ENCODE measurements at regions not wholly inside any gene's neighbourhood (a gene's known extent, or its start where the extent isn't known, plus 50 kb on each side); places are given as distances from the start of the nearest gene placed in this dataset.

- TF ChIP-seq YY1 (IDR thresholded peaks at IDR 0.05): peak; percentile 30
- TF ChIP-seq, protein P1, sequence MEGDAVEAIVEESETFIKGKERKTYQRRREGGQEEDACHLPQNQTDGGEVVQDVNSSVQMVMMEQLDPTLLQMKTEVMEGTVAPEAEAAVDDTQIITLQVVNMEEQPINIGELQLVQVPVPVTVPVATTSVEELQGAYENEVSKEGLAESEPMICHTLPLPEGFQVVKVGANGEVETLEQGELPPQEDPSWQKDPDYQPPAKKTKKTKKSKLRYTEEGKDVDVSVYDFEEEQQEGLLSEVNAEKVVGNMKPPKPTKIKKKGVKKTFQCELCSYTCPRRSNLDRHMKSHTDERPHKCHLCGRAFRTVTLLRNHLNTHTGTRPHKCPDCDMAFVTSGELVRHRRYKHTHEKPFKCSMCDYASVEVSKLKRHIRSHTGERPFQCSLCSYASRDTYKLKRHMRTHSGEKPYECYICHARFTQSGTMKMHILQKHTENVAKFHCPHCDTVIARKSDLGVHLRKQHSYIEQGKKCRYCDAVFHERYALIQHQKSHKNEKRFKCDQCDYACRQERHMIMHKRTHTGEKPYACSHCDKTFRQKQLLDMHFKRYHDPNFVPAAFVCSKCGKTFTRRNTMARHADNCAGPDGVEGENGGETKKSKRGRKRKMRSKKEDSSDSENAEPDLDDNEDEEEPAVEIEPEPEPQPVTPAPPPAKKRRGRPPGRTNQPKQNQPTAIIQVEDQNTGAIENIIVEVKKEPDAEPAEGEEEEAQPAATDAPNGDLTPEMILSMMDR (IDR thresholded peaks at IDR 0.05; ENCODE audit: low read depth, low read length, missing input control): no peak
- TF ChIP-seq GABPA (IDR thresholded peaks at IDR 0.05 in 1 of 2, conservative IDR thresholded peaks at IDR 0.05 in 1 of 2): no peak
- TF ChIP-seq, protein P2, sequence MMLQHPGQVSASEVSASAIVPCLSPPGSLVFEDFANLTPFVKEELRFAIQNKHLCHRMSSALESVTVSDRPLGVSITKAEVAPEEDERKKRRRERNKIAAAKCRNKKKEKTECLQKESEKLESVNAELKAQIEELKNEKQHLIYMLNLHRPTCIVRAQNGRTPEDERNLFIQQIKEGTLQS (IDR thresholded peaks at IDR 0.05): no peak
- TF ChIP-seq RAD21 (IDR thresholded peaks at IDR 0.05): peak; percentile 17 to 39
Measured at GRCh38 chr7:15000157-15000556, 97.6 kb upstream of the DGKB start.
